GM19239 (cell line): ENCODE measurements at regions not wholly inside any gene's neighbourhood (a gene's known extent, or its start where the extent isn't known, plus 50 kb on each side); places are given as distances from the start of the nearest gene placed in this dataset.
"Not testable (repeated sequence)": the region's sequence is repeated elsewhere in the genome, so short reads cannot be mapped to it uniquely, and the experiment has no call there.

Experiments used
- DNase-seq: peaks from one replicate; pipeline ENCODE4 v3.0.0; 2011; ENCODE audit warnings: low spot score; ENCODE audit not compliant: insufficient read length
- FAIRE-seq: peaks from 2 replicates; lab custom pipeline; 2011; peaks lifted over from hg19 to GRCh38; lab: Jason Lieb, UNC

DNA sequence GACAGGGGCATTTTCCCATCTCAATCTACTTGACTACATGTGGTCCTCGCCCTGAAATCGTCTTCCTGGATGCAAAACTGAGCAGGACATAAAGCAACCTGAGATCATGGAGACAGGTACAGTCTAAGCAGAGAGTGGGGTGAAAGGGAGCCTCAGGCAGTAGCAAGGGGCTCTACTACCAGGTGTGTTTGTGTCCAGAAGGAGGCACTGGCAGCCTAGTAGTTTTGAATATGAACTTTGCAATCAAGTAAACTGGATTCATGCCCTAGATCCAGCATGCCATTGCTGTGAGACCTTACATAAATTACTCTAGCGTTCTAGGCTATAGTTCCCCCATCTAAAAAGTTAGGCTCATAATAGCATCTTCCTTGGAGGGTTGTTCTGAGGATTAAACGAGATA is 147.4 kb downstream of the TXNL1 start:
- no peak for DNase-seq
- FAIRE-seq = no peak

DNA sequence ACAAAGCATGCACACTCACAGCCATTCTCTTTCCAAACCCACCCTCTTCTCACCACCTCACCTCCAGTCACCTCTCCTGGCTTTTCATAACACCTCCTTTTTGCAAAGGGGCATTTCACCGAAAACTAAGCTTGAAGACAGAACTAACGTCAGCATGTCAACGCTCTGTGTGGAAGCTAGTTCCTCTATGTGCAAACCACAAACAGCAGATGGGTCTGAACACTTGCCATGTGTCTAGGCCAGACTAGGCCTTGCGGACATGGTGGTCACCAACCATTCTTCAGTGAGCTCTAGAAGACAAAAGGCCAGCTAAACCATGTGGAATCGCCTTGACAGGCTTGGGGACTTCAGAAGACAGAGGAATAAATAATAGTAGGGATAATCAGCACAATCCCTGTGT is 148.5 kb downstream of the TXNL1 start:
- FAIRE-seq (no peak), DNase-seq (no peak)

DNA sequence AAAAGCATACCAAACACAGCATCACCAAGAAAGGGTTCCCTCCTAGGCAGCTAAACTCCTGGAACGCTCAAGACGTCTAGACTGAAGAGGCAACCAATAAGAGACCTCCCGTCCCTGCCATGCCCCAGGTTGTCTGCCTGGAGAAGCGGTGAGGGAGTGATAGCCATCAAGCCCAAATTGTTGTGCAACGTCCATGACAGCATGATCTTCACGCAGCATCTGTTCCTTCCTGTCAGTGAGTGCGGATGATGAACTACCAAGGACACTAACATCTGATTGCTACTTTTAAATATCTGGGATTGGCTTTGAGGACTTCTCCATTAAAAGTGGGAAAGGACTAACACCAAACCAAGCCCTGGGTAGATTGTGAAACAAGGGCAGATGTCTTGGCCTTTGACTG is 149.7 kb downstream of the TXNL1 start:
- DNase-seq (no peak), FAIRE-seq (no peak)

- FAIRE-seq (no peak), DNase-seq (no peak)
Measured at GRCh38 chr18:56487801-56488200, 150.6 kb downstream of the TXNL1 start.

- FAIRE-seq (no peak), DNase-seq (no peak)
Measured at GRCh38 chr18:56483386-56483785, 155.0 kb downstream of the TXNL1 start.

GRCh38 chr18:56482813-56483212 is 155.6 kb downstream of the TXNL1 start:
- FAIRE-seq, DNase-seq: not testable (repeated sequence)

GRCh38 chr18:56481751-56482150 is 156.6 kb downstream of the TXNL1 start:
- DNase-seq (no peak), FAIRE-seq (no peak)

DNA sequence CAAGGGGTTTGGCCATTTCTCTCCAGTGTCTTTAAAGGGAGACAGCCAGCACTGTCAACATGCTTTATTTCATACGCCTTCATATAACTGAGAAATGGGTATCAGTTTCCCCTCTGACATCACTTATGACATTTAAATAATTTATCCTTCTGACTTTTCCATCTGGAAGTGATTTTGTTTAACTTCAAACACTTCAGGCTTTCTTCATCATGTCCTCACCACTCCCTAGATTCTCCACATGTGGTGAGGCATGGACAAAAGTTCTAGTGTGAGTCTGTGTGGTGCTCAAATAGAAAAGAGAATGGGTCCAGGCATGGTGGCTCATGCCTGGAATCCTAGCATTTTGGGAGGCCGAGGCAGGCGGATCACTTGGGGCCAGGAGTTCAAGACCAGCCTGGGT is 158.6 kb downstream of the TXNL1 start:
- DNase-seq (no peak), FAIRE-seq (no peak)

- DNase-seq (no peak), FAIRE-seq (no peak)
Measured at GRCh38 chr18:56475250-56475649, 163.1 kb downstream of the TXNL1 start.

DNA sequence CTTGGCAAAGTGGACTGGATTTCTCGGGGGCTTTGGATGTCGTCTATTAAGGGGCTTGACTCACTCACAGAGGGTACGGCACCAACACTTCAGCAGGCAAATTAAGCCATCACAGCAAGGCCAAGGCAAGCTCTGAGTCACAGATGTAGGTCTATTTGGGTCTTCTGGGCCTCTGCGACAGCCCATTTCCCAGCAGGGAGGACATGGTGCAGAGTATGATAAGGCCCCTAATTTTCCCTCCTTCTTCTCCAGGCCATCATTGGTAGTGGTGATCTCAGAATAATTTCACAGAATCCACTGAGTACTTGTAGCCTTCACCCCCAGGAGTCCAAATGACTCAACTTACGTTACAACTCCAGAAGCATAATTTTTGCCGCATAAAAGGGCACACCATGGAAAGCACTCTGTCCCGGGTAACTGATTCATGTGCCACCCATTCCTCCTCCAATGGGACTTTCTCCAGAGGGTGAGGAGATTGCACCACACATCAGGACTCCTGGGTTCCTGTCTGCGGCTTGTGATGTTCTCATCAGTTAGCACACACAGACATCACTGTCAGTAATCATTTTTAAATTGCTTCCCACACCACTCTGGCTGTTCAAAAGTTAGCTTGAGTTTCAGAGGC is 164.9 kb downstream of the TXNL1 start:
- FAIRE-seq (no peak), DNase-seq (no peak)

DNA sequence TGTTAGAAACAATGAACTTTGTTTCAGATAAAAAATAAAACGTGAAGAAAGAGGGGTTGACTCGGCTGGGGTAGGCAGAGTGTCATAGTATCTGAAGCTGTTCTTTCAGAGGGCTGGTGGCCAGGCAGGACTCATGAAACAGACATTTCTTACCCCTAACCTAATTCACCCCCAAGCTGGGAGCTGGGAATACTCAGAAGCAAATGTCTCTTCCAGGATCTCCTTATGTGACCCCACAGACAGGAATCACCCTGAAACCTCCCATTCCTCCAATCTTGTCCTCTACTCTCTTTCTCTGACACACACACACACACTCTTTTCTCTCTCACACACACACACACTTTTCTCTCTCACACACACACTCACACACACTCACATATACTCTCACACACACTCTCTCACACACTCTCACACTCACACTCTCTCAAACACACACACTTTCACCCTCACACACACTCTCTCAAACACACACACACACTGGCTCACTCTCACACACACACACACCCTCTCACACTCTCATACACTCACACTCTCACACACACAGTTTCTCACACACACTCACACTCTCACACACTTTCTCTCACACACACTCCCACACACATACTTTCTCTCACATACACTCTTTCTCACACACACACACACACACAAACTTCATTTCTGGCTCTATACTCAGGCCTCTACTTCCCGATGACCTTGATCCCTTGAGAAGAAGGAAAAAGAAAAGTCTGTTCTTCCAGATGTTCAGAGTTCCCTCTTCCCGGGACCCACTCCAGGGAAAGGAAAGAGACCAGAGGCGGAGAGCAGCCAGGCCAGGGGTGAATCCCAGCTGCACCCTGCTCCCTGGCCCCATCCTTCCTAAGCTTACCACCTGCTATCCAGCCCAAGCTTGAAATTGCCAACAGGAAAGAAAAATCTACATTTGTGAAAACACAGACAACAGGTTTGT is 167.7 kb downstream of the TXNL1 start:
- no peak for DNase-seq
- FAIRE-seq = no peak

GRCh38 chr18:56469582-56469981 is 168.8 kb downstream of the TXNL1 start:
- no peak for DNase-seq
- no peak for FAIRE-seq

- no peak for DNase-seq
Measured at GRCh38 chr18:56468396-56468795, 170.0 kb downstream of the TXNL1 start.

DNA sequence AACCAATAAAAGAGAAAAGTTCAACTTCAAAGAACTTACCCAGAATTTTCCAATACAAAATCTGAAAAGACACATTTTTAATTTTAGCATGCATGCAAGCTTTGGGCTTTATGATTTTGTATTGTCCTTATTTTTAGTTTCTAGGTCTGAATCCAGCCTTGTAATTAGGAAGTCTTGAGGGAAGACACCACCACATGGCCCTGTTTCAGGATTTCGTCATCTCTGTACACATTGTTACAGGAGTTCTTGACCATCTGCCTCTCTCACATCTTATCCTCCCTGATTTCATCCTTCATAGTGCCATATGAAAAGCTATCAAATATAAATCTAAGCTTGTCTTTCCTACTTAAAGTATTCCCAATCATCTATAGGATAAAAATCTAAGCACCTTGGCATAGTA is 176.1 kb downstream of the TXNL1 start:
- DNase-seq (no peak), FAIRE-seq (no peak)

More at GRCh38 chr18:56468396-56468795, 170.0 kb downstream of the TXNL1 start:
- no peak for FAIRE-seq

DNA sequence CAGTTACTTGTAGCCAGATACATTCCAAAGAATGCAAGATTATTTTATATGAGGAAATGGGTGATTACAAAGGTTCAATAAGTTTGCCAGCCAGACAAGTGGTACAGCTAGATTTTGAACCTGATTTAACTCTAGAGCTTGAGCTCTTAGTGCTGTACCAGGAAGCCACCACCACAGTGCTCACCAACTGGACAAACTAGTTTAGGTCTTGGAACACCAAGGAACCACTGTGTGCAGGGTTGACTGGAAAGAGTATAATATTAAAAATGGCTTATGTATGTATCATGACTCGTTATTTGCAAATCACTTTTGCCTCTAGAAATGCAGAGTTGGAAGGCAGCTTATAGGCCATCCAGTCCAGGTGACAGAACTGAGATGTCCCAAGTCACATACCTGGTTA is 177.2 kb downstream of the TXNL1 start:
- DNase-seq (no peak), FAIRE-seq (no peak)

GRCh38 chr18:56460581-56460980 is 177.8 kb downstream of the TXNL1 start:
- DNase-seq = no peak
- no peak for FAIRE-seq

GRCh38 chr18:56458770-56459712 is 179.4 kb downstream of the TXNL1 start:
- DNase-seq = no peak
- no peak for FAIRE-seq

DNA sequence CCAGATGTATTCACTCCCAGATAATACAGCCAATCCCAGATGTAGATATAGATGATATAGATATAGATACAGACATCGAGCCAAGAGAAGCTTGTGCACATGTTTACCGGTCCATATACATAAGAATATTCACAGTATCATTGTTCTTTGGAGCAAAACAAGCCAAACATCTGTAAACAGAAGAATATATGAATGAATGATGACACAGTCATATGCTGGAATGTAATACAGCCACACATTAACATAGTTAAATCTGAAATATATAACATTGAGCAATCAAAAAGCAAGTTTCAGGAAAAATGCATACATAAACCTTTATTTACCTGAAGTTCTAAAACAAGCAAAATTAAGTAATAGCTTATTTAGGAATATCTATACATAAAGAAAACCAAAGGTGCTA is 182.5 kb downstream of the TXNL1 start:
- FAIRE-seq (no peak), DNase-seq (no peak)

GRCh38 chr18:56455141-56455540 is 183.3 kb downstream of the TXNL1 start:
- DNase-seq (no peak), FAIRE-seq (no peak)

DNA sequence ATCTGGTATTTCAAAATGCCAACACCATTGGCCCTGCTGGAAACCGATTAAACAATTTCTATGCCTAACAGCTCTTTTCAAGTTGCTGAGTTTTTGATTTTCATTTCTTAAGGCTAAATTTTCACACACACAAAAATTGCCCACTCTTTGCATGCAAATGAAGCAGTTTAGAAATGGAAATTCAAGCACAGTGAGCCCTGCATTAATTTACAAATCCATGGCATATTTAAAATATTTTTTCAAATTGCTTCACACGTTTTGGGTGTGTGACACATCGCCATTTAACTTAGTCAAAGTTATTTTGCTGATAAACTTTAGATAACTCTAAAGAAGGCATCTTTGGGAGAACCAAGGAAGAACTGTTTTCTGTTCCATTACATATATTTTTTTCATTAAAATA is 184.8 kb downstream of the TXNL1 start:
- FAIRE-seq (no peak), DNase-seq (no peak)

DNA sequence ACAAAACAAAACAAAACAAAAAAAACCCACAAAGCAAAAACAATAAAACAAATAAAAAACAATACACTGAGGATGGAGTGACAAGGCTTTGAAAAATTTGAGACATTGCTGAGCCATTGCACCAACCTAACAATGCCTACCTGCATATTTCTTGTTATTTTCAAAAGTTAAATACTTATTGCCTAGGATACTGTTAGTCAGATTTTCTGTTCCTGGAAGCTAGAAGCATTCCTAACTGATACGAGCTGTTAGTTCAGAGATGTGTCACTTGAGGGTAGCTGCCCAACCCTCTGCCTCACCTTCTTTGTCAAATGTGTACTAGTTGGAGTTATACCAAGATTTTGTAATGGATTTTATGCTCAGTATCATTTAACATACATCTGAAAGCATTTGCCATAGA is 187.2 kb downstream of the TXNL1 start:
- no peak for FAIRE-seq
- DNase-seq = no peak
